ENCODE measurements at regions not wholly inside any gene's neighbourhood (a gene's known extent, or its start where the extent isn't known, plus 50 kb on each side); places are given as distances from the start of the nearest gene placed in this dataset.

DNA sequence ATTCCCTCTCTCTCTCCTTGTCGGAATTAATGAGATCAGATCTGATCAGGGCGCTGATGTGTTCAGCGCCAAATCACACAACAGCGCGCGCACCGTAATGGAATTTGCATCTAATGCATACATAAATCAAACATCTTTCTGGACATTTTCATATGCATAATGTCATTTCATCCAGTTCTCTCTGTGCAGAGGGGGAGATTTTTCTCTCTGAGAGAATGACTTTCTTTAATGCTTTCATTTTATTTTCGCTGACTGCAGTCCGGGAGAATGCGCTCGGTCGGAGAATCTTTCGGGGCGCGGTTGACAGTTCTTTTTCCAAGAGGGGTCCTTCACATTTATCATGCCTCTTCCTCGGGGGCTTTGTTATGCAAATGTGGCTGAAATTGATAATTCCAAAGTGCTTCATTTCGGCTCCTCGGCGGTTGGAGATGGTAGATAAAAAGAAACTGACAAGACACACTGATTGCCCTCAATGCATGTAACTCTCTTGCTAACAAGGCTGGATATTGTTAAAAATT is 615.9 kb downstream of the VRK1 start:
- DNase-seq = no peak

GRCh38 chr14:97413966-97414717 is 617.0 kb downstream of the VRK1 start:
- no peak for DNase-seq

DNA sequence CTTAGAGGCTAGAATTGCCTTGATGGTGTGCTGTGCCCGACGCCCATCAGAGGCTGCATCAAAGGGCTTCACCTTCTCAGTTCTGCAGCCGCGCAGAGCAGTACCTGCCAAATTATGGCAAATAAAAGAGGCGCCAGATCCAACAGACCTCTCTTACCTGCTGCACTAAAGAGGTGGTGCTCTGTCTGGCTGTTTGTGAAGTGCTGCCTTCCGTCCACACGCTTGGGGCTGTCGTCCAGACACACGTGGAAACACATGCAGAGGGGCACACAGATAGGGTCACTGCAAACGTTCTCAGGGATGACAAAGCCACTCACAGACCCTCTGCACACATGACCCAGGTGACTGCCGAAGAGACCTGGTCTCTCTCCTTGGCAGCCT is 617.5 kb downstream of the VRK1 start:
- DNase-seq = no peak

- DNase-seq = no peak
These were observed 618.7 kb downstream of the VRK1 start for GRCh38 chr14:97415907-97416306.

- DNase-seq = no peak
These were observed 619.4 kb downstream of the VRK1 start for GRCh38 chr14:97416550-97416949.

- DNase-seq = no peak
These were observed 620.1 kb downstream of the VRK1 start for GRCh38 chr14:97417331-97417730.

DNA sequence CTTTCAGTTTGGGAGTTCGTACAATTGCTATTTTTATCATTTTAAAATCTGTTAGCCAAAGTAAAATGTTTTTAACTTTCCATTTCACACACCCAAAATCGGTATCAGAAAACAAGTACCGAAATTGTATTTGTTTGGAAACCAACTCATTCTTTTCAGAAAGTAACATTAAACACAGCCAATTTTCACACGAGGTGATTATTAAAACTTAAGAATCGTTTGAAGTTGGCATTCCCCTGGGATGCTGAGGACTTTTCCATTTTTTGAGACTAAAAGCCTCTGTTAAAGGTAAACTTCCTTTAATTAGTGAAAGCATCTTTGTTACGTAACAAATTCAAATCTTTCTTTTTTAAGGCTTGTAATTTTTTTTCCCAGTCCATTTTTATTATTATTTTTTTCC is 623.0 kb downstream of the VRK1 start:
- DNase-seq = no peak

DNA sequence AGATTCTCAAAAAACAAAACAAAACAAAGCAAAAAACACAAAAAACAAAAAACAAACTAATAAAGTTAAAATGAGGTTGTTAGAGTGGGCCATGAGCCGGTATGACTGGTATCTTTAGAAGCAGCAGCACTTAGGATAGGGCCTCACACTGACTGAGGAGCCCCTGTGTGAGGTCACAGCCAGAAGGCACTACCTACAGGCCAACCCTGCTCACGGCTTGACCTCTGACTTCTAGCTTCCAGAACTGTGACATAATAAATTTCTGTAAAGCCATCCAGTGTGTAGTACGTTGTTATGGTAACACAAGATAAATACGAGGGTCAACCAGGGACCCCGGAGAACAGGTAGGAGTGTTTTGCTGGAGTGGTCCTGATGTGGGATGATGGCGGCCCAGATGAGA is 629.6 kb downstream of the VRK1 start:
- DNase-seq = no peak

- no peak for DNase-seq
These were observed 631.7 kb downstream of the VRK1 start for GRCh38 chr14:97428808-97429440.

- no peak for DNase-seq
These were observed 635.4 kb downstream of the VRK1 start for GRCh38 chr14:97432586-97432985.

DNA sequence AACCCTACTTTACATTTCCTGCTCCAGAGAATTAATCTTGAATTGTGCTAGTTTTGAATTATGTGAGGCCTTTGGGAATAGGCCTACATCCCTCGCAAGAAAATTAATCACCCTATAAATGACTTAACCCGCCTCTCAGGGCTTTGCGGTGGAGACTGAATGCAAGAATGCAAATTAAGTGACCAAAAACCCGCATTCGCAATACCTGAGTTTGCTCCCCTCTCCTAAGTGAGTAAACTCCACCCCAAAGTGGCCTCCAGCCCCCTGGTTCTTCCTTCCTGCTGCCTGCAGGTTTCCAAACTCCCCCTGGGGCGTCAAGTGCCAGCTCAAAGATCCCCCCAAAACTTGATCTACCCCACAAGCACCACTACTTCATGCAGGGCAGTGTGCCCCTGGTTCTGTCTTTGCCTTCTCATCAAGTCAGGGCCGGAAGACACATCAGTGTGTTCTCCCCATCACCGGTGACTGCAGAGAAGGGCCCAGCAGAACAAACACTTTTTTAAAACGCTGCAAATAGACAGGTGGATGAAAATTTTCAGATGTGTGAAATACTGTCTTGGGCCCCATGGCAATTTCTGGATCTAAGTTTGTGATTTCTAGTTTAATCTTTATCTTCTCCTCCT is 644.7 kb downstream of the VRK1 start:
- DNase-seq = no peak

DNA sequence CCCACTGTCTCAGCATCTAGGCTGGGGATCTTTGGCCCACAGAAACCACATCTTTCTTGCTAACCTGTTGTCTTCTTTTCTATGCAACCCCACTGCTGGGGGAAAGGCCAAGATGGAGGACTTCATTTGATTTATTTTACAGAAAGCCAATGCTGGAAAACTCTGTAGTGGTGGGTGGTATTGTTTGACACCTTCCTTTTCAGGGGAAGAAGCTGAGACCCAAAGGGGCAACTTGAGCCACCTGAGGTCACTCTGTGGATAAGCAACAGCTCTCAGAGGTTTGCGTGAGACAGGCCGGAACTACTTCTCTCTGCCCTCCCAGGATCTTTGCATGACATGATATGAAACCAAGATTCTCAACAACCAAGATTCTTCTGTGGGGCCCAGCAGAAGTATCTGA is 645.2 kb downstream of the VRK1 start:
- no peak for DNase-seq

GRCh38 chr14:97443412-97443811 is 646.2 kb downstream of the VRK1 start:
- DNase-seq = no peak

DNA sequence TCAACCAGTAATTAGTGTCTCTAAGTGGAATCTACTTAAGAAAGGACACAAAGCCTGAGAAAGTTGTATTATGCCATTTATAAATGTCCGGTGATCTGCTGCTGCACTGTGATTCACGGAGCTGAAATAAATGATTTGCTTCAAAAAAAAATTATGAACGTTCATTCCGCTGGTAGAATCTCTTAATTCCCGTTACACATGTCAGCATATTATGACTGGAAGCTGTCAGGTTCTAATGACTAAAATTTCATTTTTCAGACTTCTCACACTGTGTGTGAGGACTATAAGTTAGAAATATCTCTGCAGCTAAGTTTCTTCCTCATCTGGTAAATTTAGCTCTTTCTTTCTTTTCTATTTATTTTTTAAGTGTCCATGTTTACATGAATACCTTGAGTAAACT is 647.1 kb downstream of the VRK1 start:
- no peak for DNase-seq

GRCh38 chr14:97445367-97445766 is 648.2 kb downstream of the VRK1 start:
- no peak for DNase-seq

GRCh38 chr14:97446087-97446486 is 648.9 kb downstream of the VRK1 start:
- DNase-seq = no peak

GRCh38 chr14:97452314-97452713 is 655.1 kb downstream of the VRK1 start:
- DNase-seq = no peak

DNA sequence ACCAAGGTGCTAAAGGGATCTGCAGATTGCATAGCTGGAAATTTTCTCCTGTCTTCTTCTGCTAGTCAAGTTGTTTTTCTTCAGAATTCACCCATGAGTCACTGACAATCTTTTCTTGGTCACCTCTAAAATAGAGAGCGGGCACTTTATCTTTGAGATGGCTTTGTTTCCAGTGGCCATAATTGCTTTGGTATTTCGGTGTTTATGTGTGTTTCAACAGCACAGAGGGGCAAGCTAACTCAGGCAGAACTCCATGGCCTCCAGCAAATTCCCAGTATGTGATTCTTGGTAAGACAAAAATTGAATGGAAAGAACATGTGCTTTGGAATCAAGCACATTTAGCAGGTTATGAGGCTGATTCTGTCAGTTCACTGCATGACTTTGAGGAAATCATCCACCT is 656.8 kb downstream of the VRK1 start:
- DNase-seq = no peak

GRCh38 chr14:97456462-97456861 is 659.3 kb downstream of the VRK1 start:
- no peak for DNase-seq

GRCh38 chr14:97456958-97457357 is 659.8 kb downstream of the VRK1 start:
- DNase-seq = no peak

GRCh38 chr14:97457575-97458085 is 660.4 kb downstream of the VRK1 start:
- no peak for DNase-seq

- no peak for DNase-seq
These were observed 661.1 kb downstream of the VRK1 start for GRCh38 chr14:97458255-97458654.

- no peak for DNase-seq
These were observed 661.7 kb downstream of the VRK1 start for GRCh38 chr14:97458661-97459579.

Data from GF-D8 (cell line).